NCI-H2081 treated with DMSO at 0.1 percent for 48 hours (cell line): ENCODE measurements at regions not wholly inside any gene's neighbourhood (a gene's known extent, or its start where the extent isn't known, plus 50 kb on each side); places are given as distances from the start of the nearest gene placed in this dataset.
"Not testable (repeated sequence)": the region's sequence is repeated elsewhere in the genome, so short reads cannot be mapped to it uniquely, and the experiment has no call there.

Experiments
- DNase-seq: peaks from one replicate; lab custom pipeline; 2025; lab: John Stamatoyannopoulos, UW

GRCh38 chr1:196160066-196160795, 448.0 kb downstream of the KCNT2 start:
- DNase-seq: no peak

- no peak for DNase-seq
Observed at GRCh38 chr1:196155586-196155985, 452.7 kb downstream of the KCNT2 start.

GRCh38 chr1:196152975-196153374, 455.3 kb downstream of the KCNT2 start:
- DNase-seq: no peak

- DNase-seq: no peak
Observed at GRCh38 chr1:196152086-196152485, 456.2 kb downstream of the KCNT2 start.

GRCh38 chr1:196148367-196148970, 459.8 kb downstream of the KCNT2 start:
- DNase-seq: no peak

- DNase-seq: no peak
Observed at GRCh38 chr1:196147530-196147929, 460.7 kb downstream of the KCNT2 start.

- DNase-seq: not testable (repeated sequence)
Observed at GRCh38 chr1:196145151-196145550, 463.1 kb downstream of the KCNT2 start.

GRCh38 chr1:196144588-196144987, 463.7 kb downstream of the KCNT2 start:
- no peak for DNase-seq

- no peak for DNase-seq
Observed at GRCh38 chr1:196143602-196144342, 464.5 kb downstream of the KCNT2 start.

- no peak for DNase-seq
Observed at GRCh38 chr1:196142111-196142640, 466.1 kb downstream of the KCNT2 start.

- no peak for DNase-seq
Observed at GRCh38 chr1:196136396-196136795, 471.8 kb downstream of the KCNT2 start.

- DNase-seq: no peak
Observed at GRCh38 chr1:196131691-196132090, 476.5 kb downstream of the KCNT2 start.

- DNase-seq: no peak
Observed at GRCh38 chr1:196128835-196129234, 479.4 kb downstream of the KCNT2 start.

- no peak for DNase-seq
Observed at GRCh38 chr1:196121181-196121580, 487.1 kb downstream of the KCNT2 start.

- no peak for DNase-seq
Observed at GRCh38 chr1:196115646-196116045, 492.6 kb downstream of the KCNT2 start.

- no peak for DNase-seq
Observed at GRCh38 chr1:196114193-196114592, 494.0 kb downstream of the KCNT2 start.

- DNase-seq: not testable (repeated sequence)
Observed at GRCh38 chr1:196108990-196109389, 499.2 kb downstream of the KCNT2 start.

- no peak for DNase-seq
Observed at GRCh38 chr1:196105901-196106300, 502.3 kb downstream of the KCNT2 start.

- no peak for DNase-seq
Observed at GRCh38 chr1:196102826-196103225, 505.4 kb downstream of the KCNT2 start.

GRCh38 chr1:196098000-196098399, 510.2 kb downstream of the KCNT2 start:
- no peak for DNase-seq

- DNase-seq: no peak
Observed at GRCh38 chr1:196094821-196095220, 513.4 kb downstream of the KCNT2 start.

GRCh38 chr1:196091397-196092135, 516.7 kb downstream of the KCNT2 start:
- DNase-seq: no peak
